ENCODE measurements at regions not wholly inside any gene's neighbourhood (a gene's known extent, or its start where the extent isn't known, plus 50 kb on each side); places are given as distances from the start of the nearest gene placed in this dataset.

DNA sequence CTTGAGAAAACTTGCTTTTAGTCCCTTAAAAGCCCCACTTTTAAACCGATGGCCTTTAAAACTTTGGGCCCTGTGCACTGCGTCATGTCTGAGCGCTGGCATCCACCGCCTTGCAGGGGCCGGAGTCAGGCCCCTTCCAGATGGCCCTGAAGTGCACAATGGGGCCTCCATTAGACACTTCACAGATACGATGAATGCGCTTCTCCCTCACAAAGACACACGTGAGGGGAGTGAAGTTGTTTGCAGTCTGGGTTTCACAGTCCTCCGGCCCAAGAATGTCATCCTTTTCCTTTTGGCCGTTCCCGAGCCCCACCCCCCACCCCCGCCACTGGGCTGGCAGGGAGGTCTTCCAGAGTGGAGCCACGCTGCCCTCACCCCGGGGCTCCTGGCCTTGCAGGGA is 415.1 kb upstream of the SALL3 start:
- Histone ChIP-seq H3K9ac (ENCODE audit: insufficient read depth, low read length, poor library complexity, severe bottlenecking) (no peak overlapping the region), H3K9me3 (replicated peaks in 1 of 2; ENCODE audit: control insufficient read depth in 1 of 2, insufficient read depth in 1 of 2, low read length in 2 of 2) (peaks cover 10 to 12% of the 10 kb centered on the region in 2 donors), H3K79me2 (ENCODE audit: insufficient read depth, low read length) (no peaks in the 10 kb centered on the region), H4K20me1 (ENCODE audit: insufficient read depth, low read length) (no peaks in the 10 kb centered on the region), H3K4me3 (replicated peaks in 1 of 3; ENCODE audit: low read depth in 2 of 3, low read length in 3 of 3) (no peak overlapping the region), H3K4me2 (replicated peaks; ENCODE audit: extremely low read depth, low read length, poor library complexity, severe bottlenecking) (no peak overlapping the region), H3K36me3 (replicated peaks in 1 of 2; ENCODE audit: control insufficient read depth in 1 of 2, insufficient read depth in 2 of 2, low read length in 2 of 2) (no peaks in the 10 kb centered on the region), H3K27me3 (ENCODE audit: control insufficient read depth in 2 of 2, insufficient read depth in 2 of 2, low read length in 2 of 2) (no peaks in the 10 kb centered on the region), H3K27ac (ENCODE audit: low read depth in 1 of 2, low read length in 2 of 2) (no peak overlapping the region), H2AFZ (ENCODE audit: insufficient read depth, low read depth, low read length, poor library complexity, severe bottlenecking) (no peak overlapping the region), H3K4me1 (ENCODE audit: control insufficient read depth in 1 of 2, insufficient read depth in 2 of 2, low read length in 2 of 2) (no peaks in the 10 kb centered on the region)
- Mint-ChIP-seq H3K27me3 (ENCODE audit: low read depth in 3 of 3) (peaks cover 0 to 2% (median 1%) of the 10 kb centered on the region in 3 donors), H3K9me3 (peaks cover 12 to 20% (median 16%) of the 10 kb centered on the region in 7 donors), H3K4me1 (no peaks in the 10 kb centered on the region), H3K4me3 (no peak overlapping the region), H3K36me3 (no peaks in the 10 kb centered on the region), H3K27ac (no peak overlapping the region)
- 98% methylated on average over 3 of the region's 14 CpGs for WGBS (ENCODE audit: insufficient coverage)
- intact Hi-C loops (cut with micrococcal nuclease) = no loop called here
- DNase-seq = no peak
- TF ChIP-seq, protein P1, sequence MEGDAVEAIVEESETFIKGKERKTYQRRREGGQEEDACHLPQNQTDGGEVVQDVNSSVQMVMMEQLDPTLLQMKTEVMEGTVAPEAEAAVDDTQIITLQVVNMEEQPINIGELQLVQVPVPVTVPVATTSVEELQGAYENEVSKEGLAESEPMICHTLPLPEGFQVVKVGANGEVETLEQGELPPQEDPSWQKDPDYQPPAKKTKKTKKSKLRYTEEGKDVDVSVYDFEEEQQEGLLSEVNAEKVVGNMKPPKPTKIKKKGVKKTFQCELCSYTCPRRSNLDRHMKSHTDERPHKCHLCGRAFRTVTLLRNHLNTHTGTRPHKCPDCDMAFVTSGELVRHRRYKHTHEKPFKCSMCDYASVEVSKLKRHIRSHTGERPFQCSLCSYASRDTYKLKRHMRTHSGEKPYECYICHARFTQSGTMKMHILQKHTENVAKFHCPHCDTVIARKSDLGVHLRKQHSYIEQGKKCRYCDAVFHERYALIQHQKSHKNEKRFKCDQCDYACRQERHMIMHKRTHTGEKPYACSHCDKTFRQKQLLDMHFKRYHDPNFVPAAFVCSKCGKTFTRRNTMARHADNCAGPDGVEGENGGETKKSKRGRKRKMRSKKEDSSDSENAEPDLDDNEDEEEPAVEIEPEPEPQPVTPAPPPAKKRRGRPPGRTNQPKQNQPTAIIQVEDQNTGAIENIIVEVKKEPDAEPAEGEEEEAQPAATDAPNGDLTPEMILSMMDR (IDR thresholded peaks at IDR 0.05) = no peak

DNA sequence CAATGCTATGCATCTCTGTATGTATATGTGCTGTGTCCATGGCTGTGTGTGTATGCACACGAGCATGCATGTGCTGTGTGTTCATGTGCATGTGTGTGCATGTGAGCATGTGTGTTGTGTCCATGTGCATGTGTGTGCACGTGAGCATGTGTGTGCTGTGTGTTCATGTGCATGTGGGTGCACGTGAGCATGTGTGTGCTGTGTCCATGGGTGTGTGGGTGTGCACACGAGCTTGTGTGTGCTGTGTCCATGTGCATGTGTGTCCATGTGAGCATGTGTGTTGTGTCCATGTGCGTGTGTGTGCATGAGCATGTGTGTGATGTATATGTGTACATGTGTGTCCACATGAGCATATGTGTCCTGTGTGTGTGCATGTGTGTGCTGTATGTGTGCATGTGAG is 414.4 kb upstream of the SALL3 start:
- Mint-ChIP-seq H3K4me1 (no peaks in the 10 kb centered on the region), H3K4me3 (no peak overlapping the region), H3K27me3 (ENCODE audit: low read depth in 3 of 3) (peaks cover 0 to 2% (median 1%) of the 10 kb centered on the region in 3 donors), H3K27ac (no peak overlapping the region), H3K9me3 (peaks cover 12 to 22% (median 16%) of the 10 kb centered on the region in 7 donors), H3K36me3 (no peaks in the 10 kb centered on the region)
- TF ChIP-seq, protein P1 (IDR thresholded peaks at IDR 0.05) = no peak
- Histone ChIP-seq H3K4me1 (ENCODE audit: control insufficient read depth in 1 of 2, insufficient read depth in 2 of 2, low read length in 2 of 2) (no peaks in the 10 kb centered on the region), H2AFZ (ENCODE audit: insufficient read depth, low read depth, low read length, poor library complexity, severe bottlenecking) (no peak overlapping the region), H3K36me3 (replicated peaks in 1 of 2; ENCODE audit: control insufficient read depth in 1 of 2, insufficient read depth in 2 of 2, low read length in 2 of 2) (no peaks in the 10 kb centered on the region), H3K27ac (ENCODE audit: low read depth in 1 of 2, low read length in 2 of 2) (no peak overlapping the region), H3K9ac (ENCODE audit: insufficient read depth, low read length, poor library complexity, severe bottlenecking) (no peak overlapping the region), H3K4me2 (replicated peaks; ENCODE audit: extremely low read depth, low read length, poor library complexity, severe bottlenecking) (no peak overlapping the region), H3K9me3 (replicated peaks in 1 of 2; ENCODE audit: control insufficient read depth in 1 of 2, insufficient read depth in 1 of 2, low read length in 2 of 2) (peaks cover 10 to 12% of the 10 kb centered on the region in 2 donors), H3K4me3 (replicated peaks in 1 of 3; ENCODE audit: low read depth in 2 of 3, low read length in 3 of 3) (no peak overlapping the region), H3K79me2 (ENCODE audit: insufficient read depth, low read length) (no peaks in the 10 kb centered on the region), H4K20me1 (ENCODE audit: insufficient read depth, low read length) (no peaks in the 10 kb centered on the region), H3K27me3 (ENCODE audit: control insufficient read depth in 2 of 2, insufficient read depth in 2 of 2, low read length in 2 of 2) (no peaks in the 10 kb centered on the region)
- no peak for DNase-seq
- intact Hi-C loops (cut with micrococcal nuclease) = no loop called here
- WGBS (ENCODE audit: insufficient coverage) = 93% methylated on average over 5 of the region's 5 CpGs
